ENCODE measurements at regions not wholly inside any gene's neighbourhood (a gene's known extent, or its start where the extent isn't known, plus 50 kb on each side); places are given as distances from the start of the nearest gene placed in this dataset.

DNA sequence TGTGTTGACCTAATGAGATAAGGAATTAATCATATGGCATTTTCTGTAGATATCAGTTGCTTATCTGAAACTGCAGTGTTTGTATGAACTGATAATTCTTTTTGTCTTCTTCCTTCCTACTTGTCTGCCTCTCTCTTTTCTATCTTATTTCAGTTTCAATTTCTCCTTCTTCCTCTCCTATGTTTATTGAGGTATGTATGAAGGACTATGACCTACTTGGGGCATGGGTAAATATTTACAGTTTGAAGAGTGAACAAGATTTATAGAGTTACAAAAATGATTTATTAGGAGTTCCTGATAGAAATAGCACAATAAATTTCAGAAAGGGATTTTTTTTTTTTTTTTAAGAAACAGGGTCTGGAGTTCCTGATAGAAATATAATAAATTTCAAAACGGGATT is 88.7 kb upstream of the MUCL1 start:
- no peak for TF ChIP-seq POLR2A (IDR thresholded peaks at IDR 0.05)
- no peak for TF ChIP-seq CTCF (IDR thresholded peaks at IDR 0.05)
